GM12873 (cell line): ENCODE measurements at regions not wholly inside any gene's neighbourhood (a gene's known extent, or its start where the extent isn't known, plus 50 kb on each side); places are given as distances from the start of the nearest gene placed in this dataset.

Experiments used
- CTCF ChIP-seq: IDR thresholded peaks from 2 replicates; pipeline ENCODE4 v1.5.1; 2012; ENCODE audit warnings: low read depth, mild to moderate bottlenecking, moderate library complexity, low read length, control low read depth; ENCODE audit not compliant: insufficient read depth; ENCODE audit errors: missing control alignments

- TF ChIP-seq CTCF = no peak
Observed at GRCh38 chr1:163824006-163824405, 502.3 kb downstream of the NUF2 start.

- TF ChIP-seq CTCF = no peak
Observed at GRCh38 chr1:163824490-163824889, 502.7 kb downstream of the NUF2 start.

- no peak for TF ChIP-seq CTCF
Observed at GRCh38 chr1:163826500-163826899, 504.7 kb downstream of the NUF2 start.

- no peak for TF ChIP-seq CTCF
Observed at GRCh38 chr1:163834778-163835177, 513.0 kb downstream of the NUF2 start.

GRCh38 chr1:163836481-163836880 lies 514.7 kb downstream of the NUF2 start:
- no peak for TF ChIP-seq CTCF

GRCh38 chr1:163837206-163837605 lies 515.5 kb downstream of the NUF2 start:
- TF ChIP-seq CTCF = no peak

- no peak for TF ChIP-seq CTCF
Observed at GRCh38 chr1:163842571-163842970, 520.8 kb downstream of the NUF2 start.
